H1 (cell line): ENCODE measurements at regions not wholly inside any gene's neighbourhood (a gene's known extent, or its start where the extent isn't known, plus 50 kb on each side); places are given as distances from the start of the nearest gene placed in this dataset.

ENCODE experiments used
- HDAC2 ChIP-seq, 2 experiments: fragments of 300-600 bp in 1 of 2; sonication (generic) in 1 of 2; IDR thresholded peaks; 2 replicates each; pipeline ENCODE4 v1.6.1; 2011 to 2012; ENCODE audit warnings: low read depth in 2 of 2, low read length in 2 of 2, mild to moderate bottlenecking in 2 of 2, moderate library complexity in 2 of 2, borderline replicate concordance in 1 of 2, inconsistent platforms in 1 of 2
- POLR2A ChIP-seq, 2 experiments: IDR thresholded peaks; 1 replicate in 1 of 2; 2 replicates in 1 of 2; pipeline ENCODE4 v1.6.1; 2011; ENCODE audit warnings: low read depth in 2 of 2, low read length in 2 of 2, mild to moderate bottlenecking in 2 of 2; ENCODE audit errors: control extremely low read depth in 1 of 2
- TF ChIP-seq, protein P1 (sequence below), 3 experiments: IDR thresholded peaks; 1 replicate in 2 of 3; 2 replicates in 1 of 3; pipeline versions ENCODE4 v1.5.1 to v1.6.1; 2011; ENCODE audit warnings: low read length in 3 of 3, mild to moderate bottlenecking in 3 of 3, inconsistent platforms in 2 of 3, low read depth in 1 of 3, moderate library complexity in 1 of 3; ENCODE audit not compliant: insufficient read depth in 1 of 3; ENCODE audit errors: control extremely low read depth in 1 of 3

GRCh38 chr3:70854108-70854507 lies 541.7 kb upstream of the MDFIC2 start:
- TF ChIP-seq, protein P1, sequence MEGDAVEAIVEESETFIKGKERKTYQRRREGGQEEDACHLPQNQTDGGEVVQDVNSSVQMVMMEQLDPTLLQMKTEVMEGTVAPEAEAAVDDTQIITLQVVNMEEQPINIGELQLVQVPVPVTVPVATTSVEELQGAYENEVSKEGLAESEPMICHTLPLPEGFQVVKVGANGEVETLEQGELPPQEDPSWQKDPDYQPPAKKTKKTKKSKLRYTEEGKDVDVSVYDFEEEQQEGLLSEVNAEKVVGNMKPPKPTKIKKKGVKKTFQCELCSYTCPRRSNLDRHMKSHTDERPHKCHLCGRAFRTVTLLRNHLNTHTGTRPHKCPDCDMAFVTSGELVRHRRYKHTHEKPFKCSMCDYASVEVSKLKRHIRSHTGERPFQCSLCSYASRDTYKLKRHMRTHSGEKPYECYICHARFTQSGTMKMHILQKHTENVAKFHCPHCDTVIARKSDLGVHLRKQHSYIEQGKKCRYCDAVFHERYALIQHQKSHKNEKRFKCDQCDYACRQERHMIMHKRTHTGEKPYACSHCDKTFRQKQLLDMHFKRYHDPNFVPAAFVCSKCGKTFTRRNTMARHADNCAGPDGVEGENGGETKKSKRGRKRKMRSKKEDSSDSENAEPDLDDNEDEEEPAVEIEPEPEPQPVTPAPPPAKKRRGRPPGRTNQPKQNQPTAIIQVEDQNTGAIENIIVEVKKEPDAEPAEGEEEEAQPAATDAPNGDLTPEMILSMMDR (IDR thresholded peaks at IDR 0.05; ENCODE audit: control extremely low read depth in 1 of 3, insufficient read depth in 1 of 3, low read depth in 1 of 3, low read length in 3 of 3) = no peak
- TF ChIP-seq HDAC2 (IDR thresholded peaks at IDR 0.05; ENCODE audit: borderline replicate concordance in 1 of 2, low read depth in 2 of 2, low read length in 2 of 2) (no peak), POLR2A (IDR thresholded peaks at IDR 0.05; ENCODE audit: control extremely low read depth in 1 of 2, low read depth in 2 of 2, low read length in 2 of 2) (no peak)
